Hepatocyte (in vitro differentiated cells): ENCODE measurements at regions not wholly inside any gene's neighbourhood (a gene's known extent, or its start where the extent isn't known, plus 50 kb on each side); places are given as distances from the start of the nearest gene placed in this dataset.

Experiments used
- CTCF ChIP-seq: fragments of 200-600 bp; sonication (generic); IDR thresholded peaks from 2 replicates; pipeline ENCODE4 v1.5.1; 2016; ENCODE audit warnings: antibody characterized with exemption, mild to moderate bottlenecking; ENCODE audit not compliant: poor library complexity
- EZH2phosphoT487 ChIP-seq: fragments of 200-600 bp; sonication (generic); IDR thresholded peaks from one replicate; pipeline ENCODE4 v1.6.1; 2018; ENCODE audit warnings: antibody characterized with exemption, mild to moderate bottlenecking, low read depth, moderate library complexity; ENCODE audit not compliant: unreplicated experiment, severe bottlenecking

GRCh38 chr22:25508161-25508560, 56.3 kb upstream of the GRK3 start:
- no peak for TF ChIP-seq CTCF
- no peak for TF ChIP-seq EZH2phosphoT487
